Loucy (cell line): ENCODE measurements at regions not wholly inside any gene's neighbourhood (a gene's known extent, or its start where the extent isn't known, plus 50 kb on each side); places are given as distances from the start of the nearest gene placed in this dataset.

Source experiments
- H2AFZ ChIP-seq: fragments of 200-600 bp; sonication (generic); 2 replicates; pipeline ENCODE4 v1.6.0; 2016; ENCODE audit warnings: antibody characterized with exemption, mild to moderate bottlenecking, low read length, moderate library complexity
- H3F3A ChIP-seq: fragments of 200-600 bp; 2 replicates; pipeline ENCODE4 v1.6.0; 2016; ENCODE audit warnings: antibody characterized with exemption, low read depth, mild to moderate bottlenecking
- H3K27me3 ChIP-seq: fragments of 200-600 bp; sonication (generic); 2 replicates; pipeline ENCODE4 v1.6.1; 2014; ENCODE audit warnings: low read length, mild to moderate bottlenecking; ENCODE audit not compliant: insufficient read depth, poor library complexity, severe bottlenecking
- H3K36me3 ChIP-seq: fragments of 200-600 bp; sonication (generic); 2 replicates; pipeline ENCODE4 v1.6.1; 2016; ENCODE audit warnings: low read length; ENCODE audit not compliant: insufficient read depth
- H3K4me1 ChIP-seq: fragments of 200-600 bp; sonication (generic); 2 replicates; pipeline ENCODE4 v1.5.1; 2014; ENCODE audit warnings: low read length, mild to moderate bottlenecking; ENCODE audit not compliant: insufficient read depth, poor library complexity, severe bottlenecking
- H3K4me2 ChIP-seq: fragments of 200-600 bp; sonication (generic); 2 replicates; pipeline ENCODE4 v1.6.0; 2014; ENCODE audit warnings: antibody characterized with exemption, low read length, low read depth, mild to moderate bottlenecking; ENCODE audit not compliant: poor library complexity, severe bottlenecking
- H3K4me3 ChIP-seq: fragments of 200-600 bp; sonication (generic); 2 replicates; pipeline ENCODE4 v1.5.1; 2014; ENCODE audit warnings: low read length, mild to moderate bottlenecking, mixed read lengths; ENCODE audit not compliant: poor library complexity, severe bottlenecking
- H3K79me2 ChIP-seq: fragments of 200-600 bp; sonication (generic); 2 replicates; pipeline ENCODE4 v1.6.1; 2014; ENCODE audit warnings: low read length; ENCODE audit not compliant: insufficient read depth
- H3K9ac ChIP-seq: fragments of 200-600 bp; sonication (generic); 2 replicates; pipeline ENCODE4 v1.6.0; 2014; ENCODE audit warnings: mild to moderate bottlenecking, low read depth, low read length, moderate library complexity; ENCODE audit not compliant: poor library complexity, severe bottlenecking
- H3K9me2 ChIP-seq: fragments of 200-600 bp; sonication (generic); replicated peaks from 2 replicates; pipeline ENCODE4 v1.6.1; 2016; ENCODE audit warnings: low read depth, low read length, mixed read lengths
- H3K9me3 ChIP-seq: fragments of 200-600 bp; sonication (generic); 2 replicates; pipeline ENCODE4 v1.6.1; 2014; ENCODE audit warnings: mild to moderate bottlenecking, antibody characterized with exemption, low read length, low read depth; ENCODE audit not compliant: insufficient read depth
- H4K20me1 ChIP-seq: fragments of 200-600 bp; sonication (generic); 2 replicates; pipeline ENCODE4 v1.6.0; 2014; ENCODE audit warnings: antibody characterized with exemption, low read length, mild to moderate bottlenecking; ENCODE audit not compliant: insufficient read depth, poor library complexity, severe bottlenecking
- CTCF ChIP-seq: fragments of 200-600 bp; sonication (generic); conservative IDR thresholded peaks from 2 replicates; pipeline ENCODE4 v1.5.1; 2014; ENCODE audit warnings: mild to moderate bottlenecking, antibody characterized with exemption, low read length
- EZH2phosphoT487 ChIP-seq: fragments of 200-600 bp; IDR thresholded peaks from 2 replicates; pipeline ENCODE4 v1.6.1; 2018; ENCODE audit warnings: antibody characterized with exemption, mild to moderate bottlenecking, moderate library complexity, borderline replicate concordance

- no peaks in the 10 kb centered on the region for H3K9me2 ChIP-seq
- no peaks in the 10 kb centered on the region for H3K4me1 ChIP-seq
- H3K27me3 ChIP-seq = no peaks in the 10 kb centered on the region
- no peak overlapping the region for H3K9ac ChIP-seq
- H2AFZ ChIP-seq = no peak overlapping the region
- H3K79me2 ChIP-seq = no peaks in the 10 kb centered on the region
- H3F3A ChIP-seq = no peaks in the 10 kb centered on the region
- TF ChIP-seq CTCF (no peak), EZH2phosphoT487 (no peak)
- no peak overlapping the region for H3K4me2 ChIP-seq
- no peak overlapping the region for H3K4me3 ChIP-seq
- no peaks in the 10 kb centered on the region for H4K20me1 ChIP-seq
- H3K36me3 ChIP-seq = no peaks in the 10 kb centered on the region
- H3K9me3 ChIP-seq = no peaks in the 10 kb centered on the region
These were observed 580.7 kb downstream of the RFPL4B start for GRCh38 chr6:112927641-112928320.

GRCh38 chr6:112929641-112930040 is 582.5 kb downstream of the RFPL4B start:
- H3K4me2 ChIP-seq = no peak overlapping the region
- no peaks in the 10 kb centered on the region for H3F3A ChIP-seq
- H3K4me1 ChIP-seq = no peaks in the 10 kb centered on the region
- no peaks in the 10 kb centered on the region for H4K20me1 ChIP-seq
- no peaks in the 10 kb centered on the region for H3K27me3 ChIP-seq
- H2AFZ ChIP-seq = no peak overlapping the region
- H3K36me3 ChIP-seq = no peaks in the 10 kb centered on the region
- no peaks in the 10 kb centered on the region for H3K9me3 ChIP-seq
- H3K79me2 ChIP-seq = no peaks in the 10 kb centered on the region
- TF ChIP-seq EZH2phosphoT487 (no peak), CTCF (no peak)
- H3K9ac ChIP-seq = no peak overlapping the region
- H3K9me2 ChIP-seq = no peaks in the 10 kb centered on the region
- H3K4me3 ChIP-seq = no peak overlapping the region

- no peak for TF ChIP-seq EZH2phosphoT487
- TF ChIP-seq CTCF = no peak
- Histone ChIP-seq H3K9ac (no peak overlapping the region), H3K36me3 (no peaks in the 10 kb centered on the region), H3K27me3 (no peaks in the 10 kb centered on the region), H3K9me2 (no peaks in the 10 kb centered on the region), H2AFZ (no peak overlapping the region), H3K4me2 (no peak overlapping the region), H4K20me1 (no peaks in the 10 kb centered on the region), H3K4me3 (no peak overlapping the region), H3F3A (no peaks in the 10 kb centered on the region), H3K4me1 (no peaks in the 10 kb centered on the region), H3K9me3 (no peaks in the 10 kb centered on the region), H3K79me2 (no peaks in the 10 kb centered on the region)
These were observed 584.7 kb downstream of the RFPL4B start for GRCh38 chr6:112931832-112932231.
